ENCODE measurements at regions not wholly inside any gene's neighbourhood (a gene's known extent, or its start where the extent isn't known, plus 50 kb on each side); places are given as distances from the start of the nearest gene placed in this dataset.

- TF ChIP-seq CTCF (IDR thresholded peaks at IDR 0.05; ENCODE audit: low read depth, low read length), result no peak
- DNase-seq (ENCODE audit: extremely low read depth, low read depth), result no peak
These were observed 92.5 kb upstream of the C21orf91 start for GRCh38 chr21:17911628-17912027.

GRCh38 chr21:17903929-17904639 lies 84.9 kb upstream of the C21orf91 start:
- no peak for DNase-seq (ENCODE audit: extremely low read depth, low read depth)
- no peak for TF ChIP-seq CTCF (IDR thresholded peaks at IDR 0.05; ENCODE audit: low read depth, low read length)

- no peak for DNase-seq (ENCODE audit: extremely low read depth, low read depth)
These were observed 84.1 kb upstream of the C21orf91 start for GRCh38 chr21:17903029-17903806.

GRCh38 chr21:17901458-17902079 lies 82.4 kb upstream of the C21orf91 start:
- no peak for DNase-seq (ENCODE audit: extremely low read depth, low read depth)
- no peak for TF ChIP-seq CTCF (IDR thresholded peaks at IDR 0.05; ENCODE audit: low read depth, low read length)

More at GRCh38 chr21:17903029-17903806, 84.1 kb upstream of the C21orf91 start:
- TF ChIP-seq CTCF (IDR thresholded peaks at IDR 0.05; ENCODE audit: low read depth, low read length), result no peak; the same call in none of the 2 replicates

- DNase-seq (ENCODE audit: extremely low read depth, low read depth), result no peak
- TF ChIP-seq CTCF (IDR thresholded peaks at IDR 0.05; ENCODE audit: low read depth, low read length), result no peak
These were observed 81.8 kb upstream of the C21orf91 start for GRCh38 chr21:17900990-17901385.

GRCh38 chr21:17900281-17900989 lies 81.3 kb upstream of the C21orf91 start:
- TF ChIP-seq CTCF (IDR thresholded peaks at IDR 0.05; ENCODE audit: low read depth, low read length), result no peak

More at GRCh38 chr21:17900281-17900989, 81.3 kb upstream of the C21orf91 start:
- DNase-seq (ENCODE audit: extremely low read depth, low read depth), result no peak

Data from AG09319 (cell line).